ENCODE measurements at regions not wholly inside any gene's neighbourhood (a gene's known extent, or its start where the extent isn't known, plus 50 kb on each side); places are given as distances from the start of the nearest gene placed in this dataset.

DNA sequence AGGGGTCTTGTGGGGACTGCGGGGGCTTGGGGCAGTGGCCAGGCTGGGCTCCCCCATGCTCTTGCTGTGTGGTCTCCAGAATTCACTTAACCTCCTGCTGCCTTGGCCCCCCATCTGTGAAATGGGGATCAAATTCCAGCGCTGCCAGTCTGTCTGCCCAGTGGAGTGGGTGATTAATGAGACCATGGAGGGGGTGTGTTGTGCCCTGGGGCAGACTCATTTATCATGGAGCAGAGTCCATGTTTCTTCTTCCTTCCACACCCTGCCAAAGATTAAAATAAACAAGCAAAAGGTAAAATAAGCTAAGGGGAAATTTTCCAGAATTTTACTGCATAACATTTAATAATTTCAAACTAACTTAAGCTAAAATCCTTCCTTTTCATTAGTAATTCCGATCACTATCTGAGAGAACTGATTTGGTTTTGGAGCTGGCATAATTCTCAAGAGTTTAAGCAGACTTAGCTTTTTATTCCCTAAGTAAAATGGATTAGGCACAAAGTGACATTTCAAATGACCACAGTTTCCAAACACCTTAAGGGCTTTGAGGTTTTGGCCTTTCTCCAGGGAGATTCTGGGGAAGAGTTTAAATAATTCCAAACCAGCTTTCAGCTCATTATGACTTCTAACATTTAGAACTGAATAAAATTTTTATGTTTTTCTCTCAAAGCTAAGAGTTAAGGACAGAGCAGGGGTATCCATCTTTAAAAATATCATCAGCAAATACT is 211.9 kb downstream of the CXCL12 start:
- Histone ChIP-seq H3K36me3 (ENCODE audit: insufficient read depth) (no peaks in the 10 kb centered on the region), H3K4me1 (ENCODE audit: insufficient read depth) (no peaks in the 10 kb centered on the region), H3K27ac (ENCODE audit: low read depth) (no peak overlapping the region), H3K4me3 (ENCODE audit: low read depth, low read length) (no peak overlapping the region)
- no peak for DNase-seq (ENCODE audit: extremely low spot score)
- 71% methylated on average over 3 of the region's 3 CpGs for WGBS

DNA sequence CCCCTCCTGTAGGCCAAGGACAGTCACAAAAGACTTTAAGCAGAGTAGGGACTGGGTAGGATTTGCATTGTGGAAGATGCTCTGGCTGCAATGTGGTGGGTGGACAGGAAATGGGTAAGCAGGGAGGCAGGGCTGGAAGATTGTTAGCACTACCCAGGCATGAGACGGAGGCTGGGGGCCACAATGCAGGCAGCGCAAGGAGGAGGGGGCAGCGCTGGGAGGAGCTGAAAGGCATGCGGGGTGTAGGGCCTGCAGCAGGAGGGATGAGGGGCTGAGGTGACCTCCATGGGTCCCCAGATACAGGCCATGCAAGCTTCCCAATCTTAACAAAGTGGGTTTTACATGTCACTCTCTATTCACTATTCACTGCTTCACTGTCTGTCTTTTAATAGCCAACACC is 213.1 kb downstream of the CXCL12 start:
- no peaks in the 10 kb centered on the region for H3K36me3 ChIP-seq (ENCODE audit: insufficient read depth)
- no peak overlapping the region for H3K4me3 ChIP-seq (ENCODE audit: low read depth, low read length)
- H3K4me1 ChIP-seq (ENCODE audit: insufficient read depth), result no peaks in the 10 kb centered on the region
- H3K27ac ChIP-seq (ENCODE audit: low read depth), result no peak overlapping the region
- DNase-seq (ENCODE audit: extremely low spot score), result no peak
- WGBS, result 97% methylated on average over 4 of the region's 4 CpGs

DNA sequence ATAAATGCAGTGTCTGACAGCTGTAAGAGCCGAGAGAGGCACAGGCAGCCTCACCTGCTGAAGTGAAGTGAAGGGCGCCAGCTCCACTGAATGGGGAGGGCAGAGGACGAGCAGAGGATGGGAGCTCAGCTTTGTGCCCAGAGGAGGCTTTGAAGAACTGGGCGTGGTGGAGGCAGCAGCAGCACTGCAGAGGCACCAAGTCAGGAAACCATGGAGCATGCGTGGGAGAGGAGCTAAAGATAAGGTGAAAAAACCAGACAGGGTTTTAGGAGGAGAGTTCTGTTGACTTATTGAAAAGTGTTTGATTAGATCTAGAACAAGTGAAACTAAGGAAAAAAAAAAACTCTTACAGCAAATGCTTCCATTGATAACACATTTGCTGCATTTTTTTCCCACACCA is 216.4 kb downstream of the CXCL12 start:
- H3K4me1 ChIP-seq (ENCODE audit: insufficient read depth), result no peaks in the 10 kb centered on the region
- H3K27ac ChIP-seq (ENCODE audit: low read depth), result no peak overlapping the region
- H3K4me3 ChIP-seq (ENCODE audit: low read depth, low read length), result no peak overlapping the region
- DNase-seq (ENCODE audit: extremely low spot score), result no peak
- H3K36me3 ChIP-seq (ENCODE audit: insufficient read depth), result no peaks in the 10 kb centered on the region
- 80% methylated on average over 5 of the region's 5 CpGs for WGBS

DNA sequence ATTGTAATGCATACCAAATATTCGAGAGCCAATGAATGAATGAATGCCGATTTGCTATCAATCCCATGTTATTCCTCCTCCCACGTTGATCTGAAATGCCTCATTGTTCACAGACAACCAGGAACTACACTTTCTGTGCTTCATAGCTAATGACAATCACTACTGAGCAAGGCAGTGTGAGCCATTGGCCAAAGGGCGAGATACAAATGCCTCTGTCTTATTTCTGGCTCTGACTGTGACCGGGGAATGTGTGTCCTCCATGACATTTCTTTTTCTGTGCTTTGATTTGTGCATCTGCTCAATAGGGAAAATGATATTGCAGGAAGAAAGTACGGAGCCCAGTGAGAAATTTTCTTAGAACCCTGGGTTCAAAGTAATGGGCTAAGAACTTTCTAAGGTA is 217.1 kb downstream of the CXCL12 start:
- Histone ChIP-seq H3K27ac (ENCODE audit: low read depth) (no peak overlapping the region), H3K4me3 (ENCODE audit: low read depth, low read length) (no peak overlapping the region), H3K4me1 (ENCODE audit: insufficient read depth) (no peaks in the 10 kb centered on the region), H3K36me3 (ENCODE audit: insufficient read depth) (no peaks in the 10 kb centered on the region)
- DNase-seq (ENCODE audit: extremely low spot score), result no peak
- WGBS, result 83% methylated on average over 6 of the region's 6 CpGs

DNA sequence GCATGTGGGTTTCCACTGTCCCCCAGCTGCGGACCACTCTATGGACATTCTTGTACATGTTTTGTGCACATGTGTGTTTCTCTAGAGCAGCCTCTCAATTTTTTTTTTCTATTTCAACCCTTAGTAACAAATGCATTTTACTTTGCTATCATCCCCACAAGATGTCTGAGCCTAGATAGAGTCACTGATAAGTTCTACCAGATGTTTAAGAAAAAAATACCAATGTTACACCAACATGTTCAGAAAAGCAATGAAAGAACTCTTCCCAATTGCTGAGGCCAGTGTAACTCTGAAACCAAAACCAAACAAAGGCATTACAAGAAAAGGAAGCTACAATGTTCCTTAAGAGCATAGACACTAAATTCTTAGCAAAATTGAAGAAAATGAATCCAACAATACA is 218.5 kb downstream of the CXCL12 start:
- no peak overlapping the region for H3K27ac ChIP-seq (ENCODE audit: low read depth)
- H3K4me3 ChIP-seq (ENCODE audit: low read depth, low read length), result no peak overlapping the region
- H3K4me1 ChIP-seq (ENCODE audit: insufficient read depth), result no peaks in the 10 kb centered on the region
- no peak for DNase-seq (ENCODE audit: extremely low spot score)
- 93% methylated on average over 1 of the region's 1 CpG for WGBS
- H3K36me3 ChIP-seq (ENCODE audit: insufficient read depth), result no peaks in the 10 kb centered on the region

DNA sequence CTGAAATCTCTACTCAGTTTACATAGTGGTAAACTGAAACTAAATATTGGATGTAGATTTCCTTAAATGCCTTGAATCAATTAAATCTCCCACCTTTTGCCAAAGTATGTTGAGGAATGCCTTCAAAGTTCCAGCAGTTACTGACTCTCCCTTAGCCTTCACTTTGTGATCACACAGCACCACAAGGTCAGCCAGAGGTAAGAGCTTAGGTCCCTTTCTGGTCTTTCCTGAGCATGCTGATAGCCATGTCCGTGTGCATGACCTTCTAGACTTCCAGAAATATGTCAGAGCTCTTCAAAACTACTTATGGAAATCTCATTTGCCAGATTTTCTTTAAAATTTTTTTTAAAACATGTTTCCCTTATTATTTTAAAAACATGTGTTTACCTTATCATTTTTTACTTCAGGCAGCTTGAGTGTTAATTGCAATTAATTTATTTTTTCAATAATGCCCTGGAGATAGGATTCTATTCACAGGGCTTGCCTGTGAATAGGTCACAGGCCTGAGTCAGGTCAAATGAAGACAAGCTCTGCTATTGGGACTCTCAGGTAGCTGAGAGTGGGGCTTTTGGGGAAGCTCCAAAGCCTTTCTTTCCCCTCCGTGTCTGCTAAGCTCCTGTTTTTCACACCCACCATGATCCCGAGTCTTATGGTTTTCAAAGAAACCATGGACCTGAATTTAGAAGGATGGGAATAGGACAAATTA is 220.5 kb downstream of the CXCL12 start:
- no peak overlapping the region for H3K27ac ChIP-seq (ENCODE audit: low read depth)
- no peaks in the 10 kb centered on the region for H3K4me1 ChIP-seq (ENCODE audit: insufficient read depth)
- 84% methylated on average over 3 of the region's 3 CpGs for WGBS
- DNase-seq (ENCODE audit: extremely low spot score), result no peak
- no peaks in the 10 kb centered on the region for H3K36me3 ChIP-seq (ENCODE audit: insufficient read depth)
- H3K4me3 ChIP-seq (ENCODE audit: low read depth, low read length), result no peak overlapping the region

DNA sequence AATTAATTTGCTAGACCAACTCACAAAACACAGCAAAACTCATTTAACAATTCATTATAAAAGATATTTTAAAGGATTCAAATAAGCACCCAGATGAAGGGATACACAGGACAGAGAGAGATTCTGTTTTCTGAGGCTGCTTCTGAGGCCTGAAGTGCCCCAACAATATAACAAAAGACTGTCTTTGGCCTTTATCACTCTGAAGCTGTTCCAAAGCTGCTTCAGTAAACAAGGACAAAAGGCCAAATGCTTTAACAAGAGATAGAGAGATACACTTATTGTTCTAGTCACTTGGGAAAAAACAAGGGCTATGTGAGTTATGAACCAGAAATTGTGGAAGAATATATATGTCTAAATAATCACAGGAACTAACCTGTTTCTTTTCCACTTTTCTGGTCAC is 223.7 kb downstream of the CXCL12 start:
- Histone ChIP-seq H3K4me3 (ENCODE audit: low read depth, low read length) (no peak overlapping the region), H3K36me3 (ENCODE audit: insufficient read depth) (no peaks in the 10 kb centered on the region), H3K27ac (ENCODE audit: low read depth) (no peak overlapping the region), H3K4me1 (ENCODE audit: insufficient read depth) (no peaks in the 10 kb centered on the region)
- no peak for DNase-seq (ENCODE audit: extremely low spot score)

DNA sequence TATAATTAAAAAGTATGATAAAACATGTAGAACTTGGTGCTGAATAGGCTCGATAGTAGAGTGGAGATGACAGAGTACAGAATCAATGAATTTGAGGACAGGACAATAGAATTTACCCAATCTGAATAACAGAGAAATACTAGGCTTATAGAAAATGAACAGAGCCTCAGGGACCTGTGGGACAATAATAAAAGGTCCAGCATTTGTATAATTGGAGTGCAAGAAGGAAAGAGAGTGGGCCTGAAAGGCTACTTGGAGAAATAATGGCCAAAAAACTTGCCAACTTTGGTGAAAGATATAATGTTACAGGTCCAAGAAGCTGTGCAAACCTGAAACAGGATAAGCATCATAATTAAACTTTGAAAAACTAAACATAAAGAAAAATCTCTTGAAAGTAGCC is 227.3 kb downstream of the CXCL12 start:
- WGBS, result 100% methylated on average over 1 of the region's 1 CpG

DNA sequence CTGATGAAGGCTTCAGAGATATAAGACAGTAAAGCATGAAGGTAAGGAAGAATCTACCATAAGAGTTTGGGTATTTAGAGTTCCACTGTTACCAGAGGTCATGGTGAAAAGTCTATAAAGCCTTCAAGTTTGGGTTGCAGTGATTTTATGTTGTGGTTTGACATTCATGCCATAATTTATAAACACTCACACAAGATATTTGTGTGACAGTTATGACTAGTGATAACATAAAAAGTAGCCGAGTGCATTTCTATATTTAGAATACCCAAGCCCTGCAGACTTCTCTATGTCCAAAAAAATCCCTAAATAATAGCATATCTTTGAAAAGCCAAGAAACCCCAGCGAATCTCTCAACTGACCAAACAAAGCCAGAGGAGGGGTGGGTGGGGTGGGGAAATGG is 229.9 kb downstream of the CXCL12 start:
- WGBS, result 32% methylated on average over 2 of the region's 2 CpGs
- no peak for DNase-seq (ENCODE audit: extremely low spot score)
- H3K27ac ChIP-seq (ENCODE audit: low read depth), result no peak overlapping the region

More for the DNA sequence above, 227.3 kb downstream of the CXCL12 start:
- no peaks in the 10 kb centered on the region for H3K4me1 ChIP-seq (ENCODE audit: insufficient read depth)
- no peak overlapping the region for H3K27ac ChIP-seq (ENCODE audit: low read depth)
- no peaks in the 10 kb centered on the region for H3K36me3 ChIP-seq (ENCODE audit: insufficient read depth)
- DNase-seq (ENCODE audit: extremely low spot score), result no peak
- H3K4me3 ChIP-seq (ENCODE audit: low read depth, low read length), result no peak overlapping the region

DNA sequence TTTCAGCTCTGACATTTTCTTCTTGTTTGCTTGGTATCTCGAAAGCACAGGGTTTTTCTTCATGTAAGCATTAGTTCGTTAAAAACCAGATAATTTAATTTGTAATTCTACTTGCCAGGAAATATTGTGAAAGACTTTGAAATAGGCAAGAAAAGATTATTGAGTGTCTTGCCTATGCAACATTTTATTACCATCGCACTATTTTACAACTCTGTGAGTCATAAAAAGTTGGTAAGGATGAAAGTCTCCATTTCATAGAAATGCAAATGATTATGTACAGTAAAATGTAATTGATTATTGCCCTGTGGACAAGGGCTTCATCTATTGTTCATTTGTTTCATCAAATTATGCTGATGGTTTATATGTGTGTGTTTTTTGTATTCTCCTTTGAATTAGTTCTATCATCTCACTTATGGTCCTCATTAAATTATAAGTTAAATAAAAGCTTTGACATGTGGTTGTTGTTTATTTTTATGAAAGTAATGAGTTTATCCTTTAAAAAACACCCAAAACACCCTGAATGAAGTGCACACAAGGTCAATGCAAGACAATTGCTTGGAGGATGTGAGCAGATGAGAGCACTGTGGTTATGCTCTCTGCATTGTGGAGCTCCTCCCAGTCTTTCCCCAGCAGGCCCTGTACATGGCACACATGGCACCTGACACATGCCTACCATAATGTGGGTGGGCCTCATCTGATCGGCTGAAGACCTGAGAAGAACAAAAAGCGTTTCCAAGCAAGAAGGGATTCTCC is 230.8 kb downstream of the CXCL12 start:
- H3K27ac ChIP-seq (ENCODE audit: low read depth), result no peak overlapping the region
- H3K36me3 ChIP-seq (ENCODE audit: insufficient read depth), result no peaks in the 10 kb centered on the region
- no peak for DNase-seq (ENCODE audit: extremely low spot score)
- WGBS, result 83% methylated on average over 5 of the region's 5 CpGs
- no peak overlapping the region for H3K4me3 ChIP-seq (ENCODE audit: low read depth, low read length)
- no peaks in the 10 kb centered on the region for H3K4me1 ChIP-seq (ENCODE audit: insufficient read depth)

More for the DNA sequence above, 229.9 kb downstream of the CXCL12 start:
- H3K36me3 ChIP-seq (ENCODE audit: insufficient read depth), result no peaks in the 10 kb centered on the region
- no peak overlapping the region for H3K4me3 ChIP-seq (ENCODE audit: low read depth, low read length)
- H3K4me1 ChIP-seq (ENCODE audit: insufficient read depth), result no peaks in the 10 kb centered on the region

DNA sequence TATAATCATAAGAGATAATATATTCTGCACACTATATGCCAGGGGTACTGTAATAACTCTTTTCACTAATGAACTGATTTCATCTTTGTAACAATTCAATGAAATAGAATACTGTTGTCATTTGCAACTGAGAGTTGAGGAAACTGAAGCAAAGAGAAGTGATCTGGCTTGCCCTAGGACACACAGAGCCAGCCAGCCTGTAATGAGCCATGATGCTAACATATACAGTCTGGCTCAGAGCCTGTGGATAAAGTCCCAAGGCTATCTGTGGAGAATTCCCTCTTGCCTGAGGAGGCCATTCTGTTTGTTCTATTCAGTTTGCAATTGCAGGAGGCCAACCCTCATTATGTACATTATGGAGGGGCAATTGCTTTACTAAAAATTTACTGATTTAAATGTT is 241.3 kb downstream of the CXCL12 start:
- DNase-seq (ENCODE audit: extremely low spot score), result no peak
- no peaks in the 10 kb centered on the region for H3K36me3 ChIP-seq (ENCODE audit: insufficient read depth)

DNA sequence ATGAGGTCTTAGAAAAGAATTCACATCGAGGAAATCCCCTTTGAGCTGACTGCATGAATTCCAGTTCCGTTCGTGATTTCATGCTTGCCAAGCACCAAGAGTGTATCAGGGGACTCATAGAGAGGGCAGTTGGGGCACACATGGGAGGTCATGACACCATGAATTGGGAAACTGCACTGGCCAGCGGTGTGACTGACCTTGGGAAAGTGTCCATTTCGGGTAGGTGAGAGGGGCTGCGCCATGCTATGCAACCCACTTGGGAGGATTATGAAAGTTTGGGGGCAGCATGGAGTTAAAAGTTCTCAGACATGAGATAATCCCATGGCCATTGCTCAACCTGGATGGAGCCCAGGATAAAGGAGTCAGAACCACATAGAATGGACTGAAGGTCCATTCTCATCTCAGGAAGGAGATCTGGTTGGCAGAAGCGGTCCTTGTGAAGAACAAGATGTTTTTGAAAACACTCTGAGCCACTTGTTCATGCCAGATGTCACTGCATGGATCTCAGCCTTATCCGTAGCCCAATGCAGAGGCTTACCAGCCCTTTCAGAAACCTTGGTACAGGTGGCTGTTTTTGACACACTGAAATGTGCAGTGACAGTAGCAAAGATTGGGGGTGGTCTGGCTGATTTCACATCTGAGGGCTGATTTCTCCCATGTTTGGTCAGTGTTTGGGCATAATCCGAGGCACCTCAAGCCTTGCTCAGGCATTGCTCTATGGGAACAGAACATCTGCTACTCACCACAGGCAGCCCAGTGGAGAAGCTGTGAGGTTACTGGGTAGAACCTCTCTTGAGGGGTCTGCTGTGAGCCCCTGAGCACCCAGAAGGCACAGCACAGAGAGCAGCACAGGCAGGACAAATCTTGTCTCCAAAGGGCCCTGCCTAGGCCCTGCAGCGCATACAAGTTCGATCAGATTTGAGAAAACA is 252.3 kb downstream of the CXCL12 start:
- 85% methylated on average over 11 of the region's 11 CpGs for WGBS
- no peak for DNase-seq (ENCODE audit: extremely low spot score)
- H3K36me3 ChIP-seq (ENCODE audit: insufficient read depth), result no peaks in the 10 kb centered on the region
- H3K4me3 ChIP-seq (ENCODE audit: low read depth, low read length), result no peak overlapping the region
- no peaks in the 10 kb centered on the region for H3K4me1 ChIP-seq (ENCODE audit: insufficient read depth)
- no peak overlapping the region for H3K27ac ChIP-seq (ENCODE audit: low read depth)

More for the DNA sequence above, 241.3 kb downstream of the CXCL12 start:
- Histone ChIP-seq H3K4me1 (ENCODE audit: insufficient read depth) (no peaks in the 10 kb centered on the region), H3K27ac (ENCODE audit: low read depth) (no peak overlapping the region), H3K4me3 (ENCODE audit: low read depth, low read length) (no peak overlapping the region)

DNA sequence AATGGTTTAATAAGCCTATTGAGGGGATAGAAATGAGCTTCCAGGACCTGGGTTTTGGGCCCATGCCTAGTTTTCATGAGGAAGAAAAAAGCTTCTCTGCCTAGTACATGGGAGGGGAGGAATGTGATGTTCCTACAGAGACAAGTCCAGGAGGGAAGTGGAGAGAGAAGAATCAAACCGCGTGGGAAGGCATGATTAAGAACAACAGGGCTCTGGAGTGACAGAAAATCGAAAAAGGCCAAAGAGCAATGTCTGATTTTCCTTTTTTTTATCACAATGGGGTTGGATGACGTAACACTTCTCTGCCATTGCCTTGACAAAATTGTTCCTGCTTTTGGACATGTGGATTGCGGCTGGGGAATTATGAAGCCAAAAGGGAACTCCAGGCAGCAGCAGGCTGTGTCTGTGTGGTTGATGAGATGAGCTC is 258.6 kb downstream of the CXCL12 start:
- Histone ChIP-seq H3K27ac (ENCODE audit: low read depth) (no peak overlapping the region), H3K4me1 (ENCODE audit: insufficient read depth) (no peaks in the 10 kb centered on the region), H3K4me3 (ENCODE audit: low read depth, low read length) (no peak overlapping the region), H3K36me3 (ENCODE audit: insufficient read depth) (no peaks in the 10 kb centered on the region)
- WGBS, result 84% methylated on average over 5 of the region's 5 CpGs
- no peak for DNase-seq (ENCODE audit: extremely low spot score)
